Common myeloid progenitor, CD34-positive (primary cell): ENCODE measurements at regions not wholly inside any gene's neighbourhood (a gene's known extent, or its start where the extent isn't known, plus 50 kb on each side); places are given as distances from the start of the nearest gene placed in this dataset.

ENCODE experiments used
- CTCF ChIA-PET: fragments of 350-600 bp; sonication (Branson Sonifier 250); formaldehyde crosslinking; loops from one replicate; lab custom pipeline; 2021; ENCODE audit warnings: antibody characterized with exemption; lab: Charles Lee
- POLR2A ChIA-PET: fragments of 350-600 bp; sonication (Branson Sonifier 250); formaldehyde crosslinking; loops from one replicate; lab custom pipeline; 2021; ENCODE audit warnings: antibody characterized with exemption; lab: Charles Lee
- DNase-seq, 3 donors: peaks; one replicate each; pipeline versions ENCODE4 v3.0.0 to v3.0.0-alpha.2; 2013
- H3K27ac ChIP-seq, 2 experiments: 1 replicate in 1 of 2; 2 replicates in 1 of 2; pipeline ENCODE4 v1.7.0; 2013; ENCODE audit warnings: inconsistent platforms in 2 of 2, low read length in 2 of 2, mild to moderate bottlenecking in 2 of 2, low read depth in 1 of 2, moderate library complexity in 1 of 2; ENCODE audit not compliant: severe bottlenecking in 2 of 2, insufficient read depth in 1 of 2, poor library complexity in 1 of 2
- H3K27me3 ChIP-seq, 5 experiments: replicated peaks in 2 of 5; 1 replicate in 3 of 5; 2 replicates in 2 of 5; pipeline versions ENCODE4 v1.6.1 to v1.7.0; 2013; ENCODE audit warnings: low read length in 4 of 5, mild to moderate bottlenecking in 2 of 5, moderate library complexity in 2 of 5, inconsistent platforms in 1 of 5; ENCODE audit not compliant: insufficient read depth in 5 of 5, control insufficient read depth in 4 of 5
- H3K36me3 ChIP-seq, 4 experiments: 1 replicate in 2 of 4; 2 replicates in 2 of 4; pipeline versions ENCODE4 v1.6.1 to v1.7.0; 2013; ENCODE audit warnings: low read length in 3 of 4, control low read depth in 1 of 4, mild to moderate bottlenecking in 1 of 4; ENCODE audit not compliant: control insufficient read depth in 4 of 4, insufficient read depth in 4 of 4
- H3K4me1 ChIP-seq, 4 experiments: 1 replicate in 3 of 4; 2 replicates in 1 of 4; pipeline versions ENCODE4 v1.6.1 to v1.7.1; 2013; ENCODE audit warnings: low read length in 3 of 4, mild to moderate bottlenecking in 3 of 4, control low read depth in 1 of 4, inconsistent platforms in 1 of 4, moderate library complexity in 1 of 4; ENCODE audit not compliant: control insufficient read depth in 4 of 4, insufficient read depth in 4 of 4; ENCODE audit errors: control extremely low read depth in 1 of 4
- H3K4me3 ChIP-seq, 7 experiments: 1 replicate in 4 of 7; 2 replicates in 3 of 7; pipeline versions ENCODE4 v1.5.1 to v1.7.0; 2013; ENCODE audit warnings: mild to moderate bottlenecking in 7 of 7, low read length in 6 of 7, moderate library complexity in 6 of 7, inconsistent platforms in 2 of 7, low read depth in 2 of 7, control low read depth in 1 of 7; ENCODE audit not compliant: insufficient read depth in 4 of 7, control insufficient read depth in 1 of 7; ENCODE audit errors: extremely low read depth in 1 of 7
- H3K9me3 ChIP-seq, 5 experiments: 1 replicate in 4 of 5; 2 replicates in 1 of 5; pipeline versions ENCODE4 v1.6.1 to v1.7.1; 2013; ENCODE audit warnings: low read length in 4 of 5, mild to moderate bottlenecking in 2 of 5, inconsistent platforms in 1 of 5, low read depth in 1 of 5, moderate library complexity in 1 of 5; ENCODE audit not compliant: control insufficient read depth in 4 of 5, insufficient read depth in 2 of 5; ENCODE audit errors: control extremely low read depth in 1 of 5
- WGBS: methylation state at CpG from one replicate; pipeline ENCODE4 v1.1.5; 2013; ENCODE audit not compliant: insufficient coverage; 5-methylcytosine and 5-hydroxymethylcytosine counted together

- H3K4me3 ChIP-seq, result no peak overlapping the region
- ChIA-PET CTCF (no interaction called here), POLR2A (no interaction called here)
- peaks cover 0 to 4% (median 2%) of the 10 kb centered on the region in 5 experiments for H3K27me3 ChIP-seq
- DNase-seq, result no peak
- no peaks in the 10 kb centered on the region for H3K9me3 ChIP-seq
- peaks cover 0 to 14% (median 5%) of the 10 kb centered on the region in 4 experiments for H3K4me1 ChIP-seq
- H3K36me3 ChIP-seq, result no peaks in the 10 kb centered on the region
- no peak overlapping the region for H3K27ac ChIP-seq
- 100% methylated on average over 2 of the region's 6 CpGs for WGBS
Measured at GRCh38 chr12:5206401-5207175, 162.9 kb downstream of the KCNA5 start.

GRCh38 chr12:5210179-5210922 is 166.7 kb downstream of the KCNA5 start:
- ChIA-PET CTCF (interaction anchor here (1.8 kb wide), 1 partner anchor 10 kb away, joined by 8 read pairs; no protein-coding TSS in a partner anchor), POLR2A (interaction anchor here (0.7 kb wide), 1 partner anchor 557 kb away, joined by 4 read pairs; no protein-coding TSS in a partner anchor)
- WGBS, result 93% methylated on average over 4 of the region's 11 CpGs
- no peaks in the 10 kb centered on the region for H3K4me1 ChIP-seq
- H3K4me3 ChIP-seq, result no peak overlapping the region
- H3K9me3 ChIP-seq, result no peaks in the 10 kb centered on the region
- peaks cover 0 to 10% (median 7%) of the 10 kb centered on the region in 5 experiments for H3K27me3 ChIP-seq
- no peak overlapping the region for H3K27ac ChIP-seq
- no peak for DNase-seq
- no peaks in the 10 kb centered on the region for H3K36me3 ChIP-seq

DNA sequence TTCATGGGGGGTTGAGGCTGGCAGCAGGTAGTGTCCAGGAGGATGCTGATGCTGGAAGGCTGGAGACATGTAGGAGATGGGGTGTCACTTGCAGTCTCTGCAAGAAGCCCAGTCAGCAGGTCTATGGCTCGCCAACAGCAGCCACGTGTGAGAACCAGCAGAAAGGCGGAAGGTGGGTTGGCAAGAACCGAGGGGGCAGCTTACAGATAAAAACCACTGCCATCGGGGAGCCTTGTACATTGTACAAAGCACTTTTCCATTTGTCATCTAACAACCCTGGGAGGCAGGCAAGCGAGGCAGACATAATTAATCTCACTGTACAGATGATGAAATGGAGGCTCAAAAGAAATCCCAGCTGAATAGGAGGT is 167.2 kb downstream of the KCNA5 start:
- Histone ChIP-seq H3K36me3 (no peaks in the 10 kb centered on the region), H3K27me3 (peaks cover 0 to 10% (median 7%) of the 10 kb centered on the region in 5 experiments), H3K4me3 (no peak overlapping the region), H3K27ac (no peak overlapping the region), H3K9me3 (no peaks in the 10 kb centered on the region), H3K4me1 (no peaks in the 10 kb centered on the region)
- ChIA-PET POLR2A (interaction anchor here (0.7 kb wide), 1 partner anchor 17 kb away, joined by 3 read pairs; no protein-coding TSS in a partner anchor), CTCF (no interaction called here)
- 100% methylated on average over 6 of the region's 6 CpGs for WGBS
- DNase-seq, result no peak

- WGBS, result no CpG with 5 or more reads among the region's 2 CpGs
- CTCF ChIA-PET, result no interaction called here
Measured at GRCh38 chr12:5213336-5213735, 169.7 kb downstream of the KCNA5 start.

GRCh38 chr12:5213990-5214389 is 170.3 kb downstream of the KCNA5 start:
- WGBS, result 91% methylated on average over 2 of the region's 2 CpGs
- H3K27ac ChIP-seq, result no peak overlapping the region
- H3K36me3 ChIP-seq, result no peaks in the 10 kb centered on the region
- ChIA-PET CTCF (no interaction called here), POLR2A (no interaction called here)
- no peak for DNase-seq
- peaks cover 0 to 18% (median 9%) of the 10 kb centered on the region in 5 experiments for H3K27me3 ChIP-seq
- H3K9me3 ChIP-seq, result no peaks in the 10 kb centered on the region
- H3K4me3 ChIP-seq, result no peak overlapping the region
- no peaks in the 10 kb centered on the region for H3K4me1 ChIP-seq

More at GRCh38 chr12:5213336-5213735, 169.7 kb downstream of the KCNA5 start:
- H3K36me3 ChIP-seq, result no peaks in the 10 kb centered on the region
- H3K27ac ChIP-seq, result no peak overlapping the region
- H3K4me3 ChIP-seq, result no peak overlapping the region
- H3K9me3 ChIP-seq, result no peaks in the 10 kb centered on the region
- H3K27me3 ChIP-seq, result peaks cover 0 to 16% (median 9%) of the 10 kb centered on the region in 5 experiments
- H3K4me1 ChIP-seq, result no peaks in the 10 kb centered on the region
- POLR2A ChIA-PET, result no interaction called here
- no peak for DNase-seq

GRCh38 chr12:5217936-5218335 is 174.3 kb downstream of the KCNA5 start:
- CTCF ChIA-PET, result interaction anchor here (0.6 kb wide), 1 partner anchor 183 kb away, joined by 3 read pairs; no protein-coding TSS in a partner anchor
- H3K4me1 ChIP-seq, result peaks cover 0 to 9% (median 3%) of the 10 kb centered on the region in 4 experiments
- no peak overlapping the region for H3K4me3 ChIP-seq
- peaks cover 0 to 19% (median 9%) of the 10 kb centered on the region in 5 experiments for H3K27me3 ChIP-seq
- H3K36me3 ChIP-seq, result no peaks in the 10 kb centered on the region
- WGBS, result 97% methylated on average over 5 of the region's 6 CpGs
- peaks cover 0 to 3% (median 0%) of the 10 kb centered on the region in 5 experiments for H3K9me3 ChIP-seq
- POLR2A ChIA-PET, result no interaction called here
- H3K27ac ChIP-seq, result no peak overlapping the region
- no peak for DNase-seq
